HepG2 (cell line): ENCODE measurements at regions not wholly inside any gene's neighbourhood (a gene's known extent, or its start where the extent isn't known, plus 50 kb on each side); places are given as distances from the start of the nearest gene placed in this dataset.

Source experiments
- CC2D1A ChIP-seq: sonication (generic); formaldehyde crosslinking; IDR thresholded peaks from 2 replicates; pipeline ENCODE4 v1.8.1; 2023; ENCODE audit warnings: mild to moderate bottlenecking, missing genetic modification reagents
- DNMT3B ChIP-seq: conservative IDR thresholded peaks from 2 replicates; pipeline ENCODE4 v1.6.1; 2016; ENCODE audit warnings: missing biosample characterization, control low read depth
- ETV6 ChIP-seq: sonication (generic); formaldehyde crosslinking; conservative IDR thresholded peaks from 2 replicates; pipeline ENCODE4 v1.4.0; 2020; ENCODE audit warnings: missing genetic modification reagents
- GABPA ChIP-seq, 2 experiments: IDR thresholded peaks; 2 replicates each; pipeline ENCODE4 v1.6.1; 2011 to 2016; ENCODE audit warnings: low read depth in 2 of 2, low read length in 1 of 2, missing biosample characterization in 1 of 2, missing genetic modification characterization in 1 of 2
- MAFF ChIP-seq: IDR thresholded peaks from 2 replicates; pipeline ENCODE4 v1.6.1; 2011; ENCODE audit warnings: low read depth, low read length, improper control_type of control experiment
- MAFK ChIP-seq, 2 experiments: IDR thresholded peaks in 1 of 2; conservative IDR thresholded peaks in 1 of 2; 2 replicates each; pipeline ENCODE4 v1.6.1; 2011; ENCODE audit warnings: improper control_type of control experiment in 2 of 2, low read length in 2 of 2
- MED8 ChIP-seq: sonication (generic); formaldehyde crosslinking; IDR thresholded peaks from 2 replicates; pipeline ENCODE4 v1.8.1; 2023; ENCODE audit warnings: mild to moderate bottlenecking, missing genetic modification reagents; ENCODE audit not compliant: insufficient replicate concordance
- MIER2 ChIP-seq: IDR thresholded peaks from 2 replicates; pipeline ENCODE4 v1.6.1; 2016; ENCODE audit warnings: missing biosample characterization, missing genetic modification reagents
- NFE2L2 ChIP-seq: fragments of 150-350 bp; IDR thresholded peaks from 2 replicates; pipeline ENCODE4 v1.6.1; 2014; ENCODE audit warnings: low read length
- PAWR ChIP-seq: sonication (generic); formaldehyde crosslinking; IDR thresholded peaks from 2 replicates; pipeline ENCODE4 v1.4.0; 2020; ENCODE audit warnings: missing genetic modification reagents, mild to moderate bottlenecking, borderline replicate concordance
- PHF8 ChIP-seq: sonication (generic); formaldehyde crosslinking; IDR thresholded peaks from 2 replicates; pipeline ENCODE4 v1.5.0; 2020; ENCODE audit warnings: missing genetic modification reagents
- TMF1 ChIP-seq: sonication (generic); formaldehyde crosslinking; IDR thresholded peaks from 2 replicates; pipeline ENCODE4 v1.8.1; 2022; ENCODE audit warnings: low read depth, missing genetic modification reagents
- ZNF652 ChIP-seq: IDR thresholded peaks from 2 replicates; pipeline ENCODE4 v1.6.1; 2016; ENCODE audit warnings: low read depth, borderline replicate concordance
- ZNF737 ChIP-seq: sonication (generic); formaldehyde crosslinking; IDR thresholded peaks from 2 replicates; pipeline ENCODE4 v1.5.0; 2020; ENCODE audit warnings: missing genetic modification reagents, mild to moderate bottlenecking, borderline replicate concordance
- TF ChIP-seq, protein P1 (sequence below): sonication (generic); formaldehyde crosslinking; IDR thresholded peaks from 2 replicates; pipeline ENCODE4 v1.4.0; 2020; ENCODE audit warnings: missing genetic modification reagents
- TF ChIP-seq, protein P2 (sequence below): sonication (generic); formaldehyde crosslinking; IDR thresholded peaks from 2 replicates; pipeline ENCODE4 v1.5.0; 2020; ENCODE audit warnings: mild to moderate bottlenecking, low read depth, missing genetic modification reagents, borderline replicate concordance
- TF ChIP-seq, protein P3 (sequence below): sonication (generic); formaldehyde crosslinking; IDR thresholded peaks from 2 replicates; pipeline ENCODE4 v1.4.0; 2020; ENCODE audit warnings: missing genetic modification reagents
- TF ChIP-seq, protein P4 (sequence below): conservative IDR thresholded peaks from 2 replicates; pipeline ENCODE4 v1.6.1; 2018; ENCODE audit warnings: missing genetic modification reagents

DNA sequence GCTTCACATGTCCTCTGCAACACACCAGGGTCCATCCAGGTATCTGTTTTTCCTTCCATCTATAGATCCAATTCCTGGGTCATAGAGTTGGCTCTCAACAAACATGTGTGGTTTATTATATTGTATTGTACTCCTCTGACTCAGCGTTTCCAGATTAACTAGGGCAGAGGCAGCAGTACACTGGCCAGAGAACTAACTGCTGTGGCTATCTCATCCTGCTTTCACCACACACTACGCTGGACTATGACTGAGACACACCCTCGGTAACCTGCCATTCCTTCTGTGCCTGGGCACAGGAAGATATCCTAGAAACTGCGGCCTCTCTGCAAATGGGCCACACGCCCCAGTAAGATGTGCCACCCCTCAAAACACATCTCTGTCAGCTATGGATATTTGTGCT, 159.8 kb upstream of the STK17B start (continued):
- TF ChIP-seq, protein P1, sequence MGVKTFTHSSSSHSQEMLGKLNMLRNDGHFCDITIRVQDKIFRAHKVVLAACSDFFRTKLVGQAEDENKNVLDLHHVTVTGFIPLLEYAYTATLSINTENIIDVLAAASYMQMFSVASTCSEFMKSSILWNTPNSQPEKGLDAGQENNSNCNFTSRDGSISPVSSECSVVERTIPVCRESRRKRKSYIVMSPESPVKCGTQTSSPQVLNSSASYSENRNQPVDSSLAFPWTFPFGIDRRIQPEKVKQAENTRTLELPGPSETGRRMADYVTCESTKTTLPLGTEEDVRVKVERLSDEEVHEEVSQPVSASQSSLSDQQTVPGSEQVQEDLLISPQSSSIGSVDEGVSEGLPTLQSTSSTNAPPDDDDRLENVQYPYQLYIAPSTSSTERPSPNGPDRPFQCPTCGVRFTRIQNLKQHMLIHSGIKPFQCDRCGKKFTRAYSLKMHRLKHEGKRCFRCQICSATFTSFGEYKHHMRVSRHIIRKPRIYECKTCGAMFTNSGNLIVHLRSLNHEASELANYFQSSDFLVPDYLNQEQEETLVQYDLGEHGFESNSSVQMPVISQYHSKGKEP = no peak
- TF ChIP-seq MAFK (conservative IDR thresholded peaks at IDR 0.05 in 1 of 2, IDR thresholded peaks at IDR 0.05 in 1 of 2; ENCODE audit: low read length in 2 of 2) (peak; percentile 67 to 77), MED8 (CRISPR knock-in tag) (no peak), ZNF737 (CRISPR knock-in tag) (no peak), TMF1 (CRISPR knock-in tag) (no peak), ZNF652 (CRISPR knock-in tag) (no peak), ETV6 (CRISPR knock-in tag) (no peak), DNMT3B (CRISPR knock-in tag) (no peak), MIER2 (no peak), GABPA (IDR thresholded peaks at IDR 0.05; ENCODE audit: low read depth, low read length) (no peak), GABPA (CRISPR knock-in tag; IDR thresholded peaks at IDR 0.05; ENCODE audit: low read depth) (no peak), CC2D1A (CRISPR knock-in tag) (no peak), NFE2L2 (peak; percentile 56; the same call in 1 of the 2 replicates), PAWR (CRISPR knock-in tag) (no peak), MAFF (peak; percentile 57), PHF8 (CRISPR knock-in tag) (no peak)
- TF ChIP-seq, protein P2, sequence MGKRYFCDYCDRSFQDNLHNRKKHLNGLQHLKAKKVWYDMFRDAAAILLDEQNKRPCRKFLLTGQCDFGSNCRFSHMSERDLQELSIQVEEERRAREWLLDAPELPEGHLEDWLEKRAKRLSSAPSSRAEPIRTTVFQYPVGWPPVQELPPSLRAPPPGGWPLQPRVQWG (CRISPR knock-in tag) = no peak
- TF ChIP-seq, protein P3, sequence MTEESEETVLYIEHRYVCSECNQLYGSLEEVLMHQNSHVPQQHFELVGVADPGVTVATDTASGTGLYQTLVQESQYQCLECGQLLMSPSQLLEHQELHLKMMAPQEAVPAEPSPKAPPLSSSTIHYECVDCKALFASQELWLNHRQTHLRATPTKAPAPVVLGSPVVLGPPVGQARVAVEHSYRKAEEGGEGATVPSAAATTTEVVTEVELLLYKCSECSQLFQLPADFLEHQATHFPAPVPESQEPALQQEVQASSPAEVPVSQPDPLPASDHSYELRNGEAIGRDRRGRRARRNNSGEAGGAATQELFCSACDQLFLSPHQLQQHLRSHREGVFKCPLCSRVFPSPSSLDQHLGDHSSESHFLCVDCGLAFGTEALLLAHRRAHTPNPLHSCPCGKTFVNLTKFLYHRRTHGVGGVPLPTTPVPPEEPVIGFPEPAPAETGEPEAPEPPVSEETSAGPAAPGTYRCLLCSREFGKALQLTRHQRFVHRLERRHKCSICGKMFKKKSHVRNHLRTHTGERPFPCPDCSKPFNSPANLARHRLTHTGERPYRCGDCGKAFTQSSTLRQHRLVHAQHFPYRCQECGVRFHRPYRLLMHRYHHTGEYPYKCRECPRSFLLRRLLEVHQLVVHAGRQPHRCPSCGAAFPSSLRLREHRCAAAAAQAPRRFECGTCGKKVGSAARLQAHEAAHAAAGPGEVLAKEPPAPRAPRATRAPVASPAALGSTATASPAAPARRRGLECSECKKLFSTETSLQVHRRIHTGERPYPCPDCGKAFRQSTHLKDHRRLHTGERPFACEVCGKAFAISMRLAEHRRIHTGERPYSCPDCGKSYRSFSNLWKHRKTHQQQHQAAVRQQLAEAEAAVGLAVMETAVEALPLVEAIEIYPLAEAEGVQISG (CRISPR knock-in tag) = no peak
- TF ChIP-seq, protein P4, sequence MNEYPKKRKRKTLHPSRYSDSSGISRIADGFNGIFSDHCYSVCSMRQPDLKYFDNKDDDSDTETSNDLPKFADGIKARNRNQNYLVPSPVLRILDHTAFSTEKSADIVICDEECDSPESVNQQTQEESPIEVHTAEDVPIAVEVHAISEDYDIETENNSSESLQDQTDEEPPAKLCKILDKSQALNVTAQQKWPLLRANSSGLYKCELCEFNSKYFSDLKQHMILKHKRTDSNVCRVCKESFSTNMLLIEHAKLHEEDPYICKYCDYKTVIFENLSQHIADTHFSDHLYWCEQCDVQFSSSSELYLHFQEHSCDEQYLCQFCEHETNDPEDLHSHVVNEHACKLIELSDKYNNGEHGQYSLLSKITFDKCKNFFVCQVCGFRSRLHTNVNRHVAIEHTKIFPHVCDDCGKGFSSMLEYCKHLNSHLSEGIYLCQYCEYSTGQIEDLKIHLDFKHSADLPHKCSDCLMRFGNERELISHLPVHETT (CRISPR knock-in tag) = no peak
